Skin epidermis (tissue), 12 donors: ENCODE measurements at regions not wholly inside any gene's neighbourhood (a gene's known extent, or its start where the extent isn't known, plus 50 kb on each side); places are given as distances from the start of the nearest gene placed in this dataset.
"Not testable (repeated sequence)": the region's sequence is repeated elsewhere in the genome, so short reads cannot be mapped to it uniquely, and the experiment has no call there.

ENCODE experiments used
- H3K27ac ChIP-seq, 21 experiments: fragments of 200-600 bp; sonication (generic) in 11 of 21; one replicate each; pipeline ENCODE4 v1.5.0; 2020; ENCODE audit warnings: mild to moderate bottlenecking in 3 of 21, inconsistent platforms in 2 of 21, moderate library complexity in 2 of 21
- H3K4me3 ChIP-seq, 7 experiments: fragments of 200-600 bp; sonication (generic) in 2 of 7; one replicate each; pipeline ENCODE4 v1.5.0; 2020; ENCODE audit warnings: inconsistent platforms in 2 of 7, mild to moderate bottlenecking in 2 of 7, moderate library complexity in 1 of 7

- Histone ChIP-seq H3K27ac (no peak overlapping the region), H3K4me3 (no peak overlapping the region)
These were observed 514.9 kb upstream of the DPP6 start for GRCh38 chr7:153537271-153537670.

- Histone ChIP-seq H3K27ac (no peak overlapping the region), H3K4me3 (no peak overlapping the region)
These were observed 510.3 kb upstream of the DPP6 start for GRCh38 chr7:153541903-153542302.

GRCh38 chr7:153543232-153543631 lies 509.0 kb upstream of the DPP6 start:
- Histone ChIP-seq H3K27ac (no peak overlapping the region), H3K4me3 (no peak overlapping the region)

GRCh38 chr7:153550173-153550572 lies 502.0 kb upstream of the DPP6 start:
- H3K4me3 ChIP-seq: no peak overlapping the region
- no peak overlapping the region for H3K27ac ChIP-seq

GRCh38 chr7:153564391-153564790 lies 487.8 kb upstream of the DPP6 start:
- Histone ChIP-seq H3K4me3 (no peak overlapping the region), H3K27ac (no peak overlapping the region)

- Histone ChIP-seq H3K27ac (no peak overlapping the region), H3K4me3 (no peak overlapping the region)
These were observed 485.9 kb upstream of the DPP6 start for GRCh38 chr7:153566324-153566723.

- H3K4me3 ChIP-seq: no peak overlapping the region
- H3K27ac ChIP-seq: no peak overlapping the region
These were observed 484.8 kb upstream of the DPP6 start for GRCh38 chr7:153567426-153567825.

GRCh38 chr7:153569520-153569919 lies 482.7 kb upstream of the DPP6 start:
- H3K4me3 ChIP-seq, H3K27ac ChIP-seq: not testable (repeated sequence)

- Histone ChIP-seq H3K27ac (no peak overlapping the region), H3K4me3 (no peak overlapping the region)
These were observed 476.1 kb upstream of the DPP6 start for GRCh38 chr7:153576096-153576495.

- no peak overlapping the region for H3K27ac ChIP-seq
- H3K4me3 ChIP-seq: no peak overlapping the region
These were observed 470.8 kb upstream of the DPP6 start for GRCh38 chr7:153581419-153581818.

GRCh38 chr7:153584132-153584531 lies 468.1 kb upstream of the DPP6 start:
- H3K4me3 ChIP-seq: no peak overlapping the region
- no peak overlapping the region for H3K27ac ChIP-seq

GRCh38 chr7:153588586-153588985 lies 463.6 kb upstream of the DPP6 start:
- no peak overlapping the region for H3K27ac ChIP-seq
- H3K4me3 ChIP-seq: no peak overlapping the region

- Histone ChIP-seq H3K4me3 (no peak overlapping the region), H3K27ac (no peak overlapping the region)
These were observed 462.1 kb upstream of the DPP6 start for GRCh38 chr7:153590136-153590535.

GRCh38 chr7:153590571-153590970 lies 461.6 kb upstream of the DPP6 start:
- Histone ChIP-seq H3K27ac (no peak overlapping the region), H3K4me3 (no peak overlapping the region)

GRCh38 chr7:153607354-153607753 lies 444.8 kb upstream of the DPP6 start:
- Histone ChIP-seq H3K4me3 (no peak overlapping the region), H3K27ac (no peak overlapping the region)

- Histone ChIP-seq H3K27ac (no peak overlapping the region), H3K4me3 (no peak overlapping the region)
These were observed 435.4 kb upstream of the DPP6 start for GRCh38 chr7:153616711-153617325.

GRCh38 chr7:153627323-153627722 lies 424.9 kb upstream of the DPP6 start:
- no peak overlapping the region for H3K4me3 ChIP-seq

GRCh38 chr7:153628406-153628805 lies 423.8 kb upstream of the DPP6 start:
- Histone ChIP-seq H3K4me3 (no peak overlapping the region), H3K27ac (no peak overlapping the region)

More at GRCh38 chr7:153627323-153627722, 424.9 kb upstream of the DPP6 start:
- no peak overlapping the region for H3K27ac ChIP-seq

- H3K27ac ChIP-seq: no peak overlapping the region
- no peak overlapping the region for H3K4me3 ChIP-seq
These were observed 423.4 kb upstream of the DPP6 start for GRCh38 chr7:153628825-153629224.

- no peak overlapping the region for H3K27ac ChIP-seq
These were observed 413.3 kb upstream of the DPP6 start for GRCh38 chr7:153638821-153639435.

GRCh38 chr7:153640586-153640985 lies 411.6 kb upstream of the DPP6 start:
- no peak overlapping the region for H3K27ac ChIP-seq
- H3K4me3 ChIP-seq: no peak overlapping the region

More at GRCh38 chr7:153638821-153639435, 413.3 kb upstream of the DPP6 start:
- no peak overlapping the region for H3K4me3 ChIP-seq

GRCh38 chr7:153641199-153641598 lies 411.0 kb upstream of the DPP6 start:
- no peak overlapping the region for H3K27ac ChIP-seq
- H3K4me3 ChIP-seq: no peak overlapping the region
